Astrocyte (in vitro differentiated cells and primary cell): ENCODE measurements at regions not wholly inside any gene's neighbourhood (a gene's known extent, or its start where the extent isn't known, plus 50 kb on each side); places are given as distances from the start of the nearest gene placed in this dataset.

Experiments
- CTCF ChIP-seq: IDR thresholded peaks from 2 replicates; pipeline ENCODE4 v1.5.1; 2011; ENCODE audit warnings: low read depth, mild to moderate bottlenecking, inconsistent platforms, low read length, moderate library complexity; ENCODE audit not compliant: insufficient read depth
- EZH2 ChIP-seq: IDR thresholded peaks from 2 replicates; pipeline ENCODE4 v1.6.1; 2012; ENCODE audit warnings: mild to moderate bottlenecking, low read length, inconsistent platforms; ENCODE audit not compliant: insufficient read depth

DNA sequence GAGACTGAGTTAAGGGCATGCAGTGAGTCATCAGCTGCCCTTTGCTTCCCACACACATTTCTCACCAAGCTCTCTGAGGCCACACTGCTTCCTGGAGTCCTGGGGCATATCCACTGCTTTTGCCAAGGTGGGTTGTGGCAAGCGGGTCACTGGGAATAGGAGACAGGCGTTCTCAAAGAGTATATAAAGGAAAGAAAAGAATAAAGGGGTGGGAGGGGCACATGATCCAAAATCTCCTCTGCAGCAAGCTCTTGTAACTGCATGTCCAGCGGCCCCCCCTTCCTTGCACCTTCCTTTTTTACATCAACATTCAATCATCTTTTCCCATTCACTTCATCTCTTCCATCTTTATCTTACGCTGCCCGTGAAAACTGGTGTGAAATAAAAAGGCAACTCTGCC lies 259.1 kb upstream of the RPL38 start:
- no peak for TF ChIP-seq CTCF
- TF ChIP-seq EZH2 = no peak
